ENCODE measurements at regions not wholly inside any gene's neighbourhood (a gene's known extent, or its start where the extent isn't known, plus 50 kb on each side); places are given as distances from the start of the nearest gene placed in this dataset.

GRCh38 chr3:159266779-159267178 is 464.9 kb downstream of the MFSD1 start:
- Histone ChIP-seq H3K27me3 (peaks cover 0 to 7% (median 0%) of the 10 kb centered on the region in 4 donors), H3K27ac (no peak overlapping the region), H3K9me3 (no peaks in the 10 kb centered on the region), H3K4me1 (no peaks in the 10 kb centered on the region), H3K36me3 (no peaks in the 10 kb centered on the region), H3K4me3 (no peak overlapping the region)
- no peak for DNase-seq
- WGBS, 2 donors = 73% methylated on average over 6 of the region's 6 CpGs
- TF ChIP-seq CTCF (IDR thresholded peaks at IDR 0.05) = peak in 3 of 6 experiments; percentile 6 to 40 (median 16)
- TF ChIP-seq POLR2A (IDR thresholded peaks at IDR 0.05) = no peak
- intact Hi-C loops (cut with DNase I) = loop anchor here (10.0 kb wide), 1 partner anchor 538 kb away; no protein-coding TSS in a partner anchor

DNA sequence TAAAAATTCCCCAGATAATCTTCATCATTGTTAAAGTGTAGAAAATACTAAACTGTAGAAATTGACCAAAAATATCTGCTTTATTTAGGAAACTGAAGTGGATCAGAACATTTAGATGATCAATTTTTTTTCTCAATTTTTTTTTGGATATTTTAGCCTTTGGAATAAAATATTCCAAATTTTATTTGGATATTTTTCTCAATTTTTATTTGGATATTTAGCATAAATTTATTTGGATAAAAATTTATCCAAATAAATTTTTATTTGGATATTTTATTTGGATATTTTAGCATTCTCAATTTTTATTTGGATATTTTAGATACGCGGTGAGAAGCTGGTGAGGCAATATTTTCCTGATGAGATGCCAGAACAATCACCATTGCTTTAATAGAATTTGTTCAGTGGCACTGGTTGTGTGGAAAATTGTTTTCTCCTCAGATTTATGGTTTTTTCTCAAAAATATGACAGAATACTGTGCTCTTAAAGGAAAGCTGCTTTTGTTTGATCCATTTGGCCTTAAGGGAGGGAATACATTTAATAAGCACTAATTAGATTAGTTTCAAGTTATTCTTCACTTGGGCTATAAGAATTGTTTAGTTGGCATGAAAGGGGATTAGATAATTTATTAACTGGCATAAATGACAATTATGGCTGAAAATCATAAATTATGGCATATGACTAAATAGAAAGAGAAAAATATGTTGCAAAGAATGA is 470.1 kb downstream of the MFSD1 start:
- no peak for DNase-seq
- Histone ChIP-seq H3K36me3 (no peaks in the 10 kb centered on the region), H3K9me3 (no peaks in the 10 kb centered on the region), H3K4me3 (no peak overlapping the region), H3K27ac (no peak overlapping the region), H3K4me1 (no peaks in the 10 kb centered on the region), H3K27me3 (no peaks in the 10 kb centered on the region)
- TF ChIP-seq CTCF (IDR thresholded peaks at IDR 0.05) = no peak
- no peak for TF ChIP-seq POLR2A (IDR thresholded peaks at IDR 0.05)
- intact Hi-C loops (cut with DNase I) = no loop called here
- 92 to 97% methylated on average over 2 of the region's 2 CpGs for WGBS, 2 donors

DNA sequence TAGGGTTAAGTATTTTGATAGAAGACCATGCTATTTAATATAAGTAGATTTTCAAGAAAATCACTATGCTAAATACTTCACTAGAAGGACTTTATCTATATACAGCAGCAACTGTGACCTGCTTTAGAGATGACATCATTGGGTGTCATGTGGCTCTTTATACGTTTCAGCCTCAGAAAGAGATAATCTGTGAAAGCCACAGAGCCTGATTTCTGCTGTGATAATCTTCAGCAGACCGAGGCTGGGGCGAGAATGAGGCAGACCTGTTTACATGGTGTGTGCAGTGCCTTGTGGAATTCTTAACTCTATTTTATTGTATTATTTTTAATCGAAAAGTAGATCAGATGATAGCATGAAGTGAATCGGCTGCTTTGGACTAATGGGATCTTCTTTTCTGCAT is 471.2 kb downstream of the MFSD1 start:
- TF ChIP-seq POLR2A (IDR thresholded peaks at IDR 0.05) (no peak), CTCF (IDR thresholded peaks at IDR 0.05) (no peak)
- WGBS, 2 donors = 57 to 58% methylated on average over 5 of the region's 5 CpGs
- no peaks in the 10 kb centered on the region for H3K36me3 ChIP-seq
- no peaks in the 10 kb centered on the region for H3K4me1 ChIP-seq
- H3K9me3 ChIP-seq = no peaks in the 10 kb centered on the region
- DNase-seq = no peak
- no peak overlapping the region for H3K4me3 ChIP-seq
- intact Hi-C loops (cut with DNase I) = no loop called here
- H3K27ac ChIP-seq = no peak overlapping the region
- no peaks in the 10 kb centered on the region for H3K27me3 ChIP-seq

DNA sequence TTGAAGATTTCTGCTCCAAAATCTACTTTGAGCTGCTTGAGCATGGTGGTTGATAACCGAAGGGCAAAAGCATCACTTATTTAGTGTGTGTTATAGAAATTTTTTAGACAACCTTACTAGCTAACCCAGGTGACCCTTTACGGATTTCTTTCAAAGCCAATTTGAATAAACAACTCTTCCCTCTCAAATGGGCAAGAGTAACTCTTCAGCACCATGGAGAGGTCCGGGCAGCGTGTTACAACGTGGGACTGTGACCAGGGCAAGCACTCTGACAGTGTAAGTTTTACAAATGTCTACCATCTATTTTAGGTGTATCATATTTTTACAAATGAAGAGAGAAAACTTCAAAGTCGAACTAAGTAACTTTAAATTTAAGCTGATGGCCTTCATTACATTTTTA is 471.8 kb downstream of the MFSD1 start:
- Histone ChIP-seq H3K36me3 (no peaks in the 10 kb centered on the region), H3K27ac (no peak overlapping the region), H3K9me3 (no peaks in the 10 kb centered on the region), H3K4me3 (no peak overlapping the region), H3K4me1 (no peaks in the 10 kb centered on the region), H3K27me3 (no peaks in the 10 kb centered on the region)
- 8 to 9% methylated on average over 6 of the region's 6 CpGs for WGBS, 2 donors
- DNase-seq = no peak
- TF ChIP-seq CTCF (IDR thresholded peaks at IDR 0.05) (no peak), POLR2A (IDR thresholded peaks at IDR 0.05) (no peak)
- intact Hi-C loops (cut with DNase I) = no loop called here

DNA sequence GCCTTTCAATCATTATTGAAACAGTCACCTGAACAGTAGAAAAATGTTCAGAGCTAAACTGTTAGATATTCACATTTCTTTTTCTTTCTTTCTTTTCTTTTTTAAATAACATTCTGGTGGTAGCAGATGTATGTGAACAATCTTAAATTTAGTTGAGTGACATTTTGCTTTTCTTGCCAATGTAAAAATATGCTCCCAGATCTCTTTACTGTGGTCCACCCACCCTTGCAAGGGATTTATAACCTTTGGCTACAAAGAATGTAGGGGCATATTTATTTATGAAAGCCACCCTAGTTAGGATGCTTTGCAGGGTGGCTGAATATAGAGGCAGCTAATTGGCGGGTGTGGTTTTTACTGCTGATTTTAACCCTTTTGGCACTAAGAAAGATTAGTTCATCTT is 473.9 kb downstream of the MFSD1 start:
- WGBS, 2 donors = 27 to 83% methylated on average over 1 of the region's 1 CpG
- H3K9me3 ChIP-seq = no peaks in the 10 kb centered on the region
- no peaks in the 10 kb centered on the region for H3K4me1 ChIP-seq
- DNase-seq = no peak
- H3K4me3 ChIP-seq = no peak overlapping the region
- intact Hi-C loops (cut with DNase I) = no loop called here
- TF ChIP-seq CTCF (IDR thresholded peaks at IDR 0.05) (no peak), POLR2A (IDR thresholded peaks at IDR 0.05) (no peak)
- H3K27me3 ChIP-seq = no peaks in the 10 kb centered on the region
- no peak overlapping the region for H3K27ac ChIP-seq
- H3K36me3 ChIP-seq = no peaks in the 10 kb centered on the region
